Right lobe of liver (tissue), 4 donors: ENCODE measurements at regions not wholly inside any gene's neighbourhood (a gene's known extent, or its start where the extent isn't known, plus 50 kb on each side); places are given as distances from the start of the nearest gene placed in this dataset.

ENCODE experiments used
- POLR2A ChIP-seq: fragments of 450-650 bp; IDR thresholded peaks from one replicate; pipeline ENCODE4 v1.6.1; 2017; ENCODE audit warnings: antibody characterized with exemption, mild to moderate bottlenecking
- TF ChIP-seq, protein P1 (sequence below), 4 donors: fragments of 200-600 bp in 3 of 4; fragments of 450-650 bp in 1 of 4; IDR thresholded peaks; one replicate each; pipeline versions ENCODE4 v1.5.1 to v1.8.0; 2016 to 2022; ENCODE audit warnings: antibody characterized with exemption in 4 of 4, mild to moderate bottlenecking in 2 of 4
- donor health status: DM: no; HTN: no; CAD: no.
- donor health status: DM: no; HTN: no; CAD: no.
- donor health status: DM: no; HTN: yes; CAD: no.

DNA sequence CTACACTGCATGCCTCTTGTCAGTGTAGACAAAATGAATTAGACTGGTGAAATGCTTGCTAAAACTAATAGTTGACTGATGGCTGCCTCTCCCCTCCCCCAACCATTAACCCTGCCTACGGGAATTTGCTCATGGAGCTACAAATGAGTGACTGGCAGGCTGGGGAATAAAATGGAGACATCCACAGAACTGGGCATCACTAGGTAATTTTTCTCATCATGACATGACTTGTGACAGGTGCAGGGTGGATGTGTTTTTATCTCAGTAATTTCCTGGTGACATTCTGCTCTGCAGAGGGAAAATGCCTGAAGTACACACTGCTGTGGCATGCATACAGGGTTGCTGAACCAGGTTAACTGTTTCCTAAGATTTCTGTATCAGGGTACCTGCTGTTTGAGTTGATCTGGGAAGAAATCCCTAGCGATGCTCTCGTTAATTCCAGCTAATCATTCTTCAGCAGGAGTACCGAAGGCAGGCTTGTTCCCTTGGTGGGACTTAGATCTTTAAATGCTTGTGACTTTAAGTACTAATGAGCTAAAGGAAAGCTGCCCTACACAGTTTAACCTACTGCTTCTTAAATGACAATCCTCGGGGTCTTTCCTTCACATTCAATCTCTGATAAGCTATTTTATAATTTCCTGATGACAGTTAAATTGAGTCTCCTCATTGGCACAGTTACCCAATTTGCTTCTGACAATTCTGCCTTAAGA lies 376.3 kb upstream of the LCORL start:
- TF ChIP-seq, protein P1, sequence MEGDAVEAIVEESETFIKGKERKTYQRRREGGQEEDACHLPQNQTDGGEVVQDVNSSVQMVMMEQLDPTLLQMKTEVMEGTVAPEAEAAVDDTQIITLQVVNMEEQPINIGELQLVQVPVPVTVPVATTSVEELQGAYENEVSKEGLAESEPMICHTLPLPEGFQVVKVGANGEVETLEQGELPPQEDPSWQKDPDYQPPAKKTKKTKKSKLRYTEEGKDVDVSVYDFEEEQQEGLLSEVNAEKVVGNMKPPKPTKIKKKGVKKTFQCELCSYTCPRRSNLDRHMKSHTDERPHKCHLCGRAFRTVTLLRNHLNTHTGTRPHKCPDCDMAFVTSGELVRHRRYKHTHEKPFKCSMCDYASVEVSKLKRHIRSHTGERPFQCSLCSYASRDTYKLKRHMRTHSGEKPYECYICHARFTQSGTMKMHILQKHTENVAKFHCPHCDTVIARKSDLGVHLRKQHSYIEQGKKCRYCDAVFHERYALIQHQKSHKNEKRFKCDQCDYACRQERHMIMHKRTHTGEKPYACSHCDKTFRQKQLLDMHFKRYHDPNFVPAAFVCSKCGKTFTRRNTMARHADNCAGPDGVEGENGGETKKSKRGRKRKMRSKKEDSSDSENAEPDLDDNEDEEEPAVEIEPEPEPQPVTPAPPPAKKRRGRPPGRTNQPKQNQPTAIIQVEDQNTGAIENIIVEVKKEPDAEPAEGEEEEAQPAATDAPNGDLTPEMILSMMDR (IDR thresholded peaks at IDR 0.05) = no peak
- TF ChIP-seq POLR2A = no peak
